Omental fat pad (tissue), 3 donors: ENCODE measurements at regions not wholly inside any gene's neighbourhood (a gene's known extent, or its start where the extent isn't known, plus 50 kb on each side); places are given as distances from the start of the nearest gene placed in this dataset.
"Not testable (repeated sequence)": the region's sequence is repeated elsewhere in the genome, so short reads cannot be mapped to it uniquely, and the experiment has no call there.

Source experiments
- ATAC-seq: fragments of 150-250 bp; one replicate; pipeline ENCODE4 v1.9.1; 2016; ENCODE audit warnings: mild to moderate bottlenecking, moderate library complexity; ENCODE audit not compliant: low FRiP score
- DNase-seq: peaks from one replicate; pipeline ENCODE4 v3.0.0-alpha.2; 2019; ENCODE audit warnings: low spot score
- CTCF ChIP-seq, 3 donors: fragments of 450-650 bp; IDR thresholded peaks; one replicate each; pipeline ENCODE4 v1.5.1; 2016 to 2017; ENCODE audit warnings: antibody characterized with exemption in 3 of 3, mild to moderate bottlenecking in 3 of 3, moderate library complexity in 2 of 3

- no peak for DNase-seq
- peak; percentile 62 for ATAC-seq
- TF ChIP-seq CTCF (IDR thresholded peaks at IDR 0.05) = peak in 1 of 3 donors; percentile 14
These were observed 100.8 kb downstream of the FAM217A start for GRCh38 chr6:3977875-3978711.

GRCh38 chr6:3978966-3979365 lies 100.0 kb downstream of the FAM217A start:
- DNase-seq, ATAC-seq: not testable (repeated sequence)

- DNase-seq = no peak
- no peak for TF ChIP-seq CTCF (IDR thresholded peaks at IDR 0.05)
- ATAC-seq = no peak
These were observed 97.0 kb downstream of the FAM217A start for GRCh38 chr6:3981917-3982316.

- no peak for TF ChIP-seq CTCF (IDR thresholded peaks at IDR 0.05)
- no peak for DNase-seq
- no peak for ATAC-seq
These were observed 95.2 kb downstream of the FAM217A start for GRCh38 chr6:3983778-3984177.

GRCh38 chr6:3984494-3984893 lies 94.4 kb downstream of the FAM217A start:
- ATAC-seq = no peak

GRCh38 chr6:3986241-3986640 lies 92.7 kb downstream of the FAM217A start:
- ATAC-seq = no peak
- no peak for DNase-seq

More at GRCh38 chr6:3984494-3984893, 94.4 kb downstream of the FAM217A start:
- DNase-seq = no peak
- no peak for TF ChIP-seq CTCF (IDR thresholded peaks at IDR 0.05)

GRCh38 chr6:3987053-3987452 lies 91.9 kb downstream of the FAM217A start:
- ATAC-seq (no peak), DNase-seq (no peak)
- TF ChIP-seq CTCF (IDR thresholded peaks at IDR 0.05) = no peak

More at GRCh38 chr6:3986241-3986640, 92.7 kb downstream of the FAM217A start:
- no peak for TF ChIP-seq CTCF (IDR thresholded peaks at IDR 0.05)
